ENCODE measurements at regions not wholly inside any gene's neighbourhood (a gene's known extent, or its start where the extent isn't known, plus 50 kb on each side); places are given as distances from the start of the nearest gene placed in this dataset.

DNA sequence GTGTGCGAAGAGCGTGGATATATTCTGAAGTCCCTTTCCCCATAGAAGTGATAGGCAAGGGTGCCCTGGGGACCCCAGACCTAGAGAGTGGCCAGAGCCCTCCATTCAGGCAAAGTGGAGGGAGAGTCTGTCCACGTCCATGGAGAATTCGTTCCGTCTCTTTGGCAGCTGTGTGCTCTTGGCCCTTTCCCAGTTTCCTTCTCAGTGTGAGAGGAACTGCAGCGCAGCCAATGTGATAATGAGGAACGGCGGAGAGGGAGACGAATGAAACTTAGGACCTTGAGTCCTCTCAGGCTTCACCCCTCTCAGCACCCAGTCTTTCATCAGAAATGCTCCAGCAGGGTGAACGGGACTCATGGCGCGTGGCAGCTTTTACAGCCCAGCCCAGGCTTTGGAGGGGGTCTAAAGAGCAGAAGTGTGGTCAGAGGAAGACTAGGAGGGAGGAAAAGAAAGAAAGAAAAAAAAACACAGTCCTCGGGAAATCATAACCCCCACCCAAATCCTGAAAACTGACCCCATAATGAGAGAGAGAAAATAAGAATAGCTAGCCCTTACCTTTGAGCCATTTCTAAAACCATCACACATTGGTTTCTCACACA, 95.0 kb upstream of the RIOK3 start:
- TF ChIP-seq CTCF (IDR thresholded peaks at IDR 0.05): no peak
- TF ChIP-seq POLR2A (IDR thresholded peaks at IDR 0.05): no peak
